Caco-2 (cell line): ENCODE measurements at regions not wholly inside any gene's neighbourhood (a gene's known extent, or its start where the extent isn't known, plus 50 kb on each side); places are given as distances from the start of the nearest gene placed in this dataset.

Source experiments
- BruUV-seq: library from RNA; stranded (reverse); fragments of 400-500 nt; replicated peaks from 2 replicates; lab custom pipeline; 2021; lab: Mats Ljungman, UMichigan
- CTCF ChIA-PET: fragments of 300-600 bp; sonication (Branson Sonifier 250); formaldehyde crosslinking; loops from one replicate; lab custom pipeline; 2022; ENCODE audit warnings: antibody characterized with exemption; lab: Charles Lee
- POLR2A ChIA-PET: fragments of 300-600 bp; sonication (Branson Sonifier 250); formaldehyde crosslinking; loops from one replicate; lab custom pipeline; 2022; ENCODE audit warnings: antibody characterized with exemption; lab: Charles Lee
- DNase-seq, 2 experiments: peaks; one replicate each; pipeline versions ENCODE4 v3.0.0 to v3.0.0-alpha.2; 2020 to 2022
- H3K27me3 ChIP-seq: replicated peaks from 2 replicates; pipeline ENCODE4 v1.6.0; 2011; ENCODE audit warnings: low read length; ENCODE audit not compliant: control insufficient read depth, insufficient read depth
- H3K36me3 ChIP-seq: 2 replicates; pipeline ENCODE4 v1.5.1; 2011; ENCODE audit warnings: low read length; ENCODE audit not compliant: control insufficient read depth, insufficient read depth
- H3K4me1 ChIP-seq: fragments of 250-450 bp; sonication (Bioruptor Pico); 2 replicates; pipeline ENCODE4 v1.5.1; 2020; ENCODE audit warnings: mild to moderate bottlenecking
- H3K4me3 ChIP-seq: 2 replicates; pipeline ENCODE4 v1.5.1; 2011; ENCODE audit warnings: low read depth, mild to moderate bottlenecking, control low read depth, low read length
- H3K9me3 ChIP-seq: fragments of 250-450 bp; sonication (Bioruptor Pico); 2 replicates; pipeline ENCODE4 v1.5.1; 2020; ENCODE audit warnings: mild to moderate bottlenecking, moderate library complexity
- H3K27ac Mint-ChIP-seq: one replicate; pipeline ENCODE4 v1.8.0; 2022; ENCODE audit warnings: mixed read lengths; ENCODE audit not compliant: unreplicated experiment
- H3K27me3 Mint-ChIP-seq: one replicate; pipeline ENCODE4 v1.8.0; 2022; ENCODE audit warnings: mixed read lengths; ENCODE audit not compliant: insufficient read depth, unreplicated experiment
- H3K36me3 Mint-ChIP-seq: one replicate; pipeline ENCODE4 v1.8.0; 2022; ENCODE audit warnings: mild to moderate bottlenecking, mixed read lengths; ENCODE audit not compliant: insufficient read depth, unreplicated experiment
- H3K4me1 Mint-ChIP-seq: one replicate; pipeline ENCODE4 v1.8.0; 2022; ENCODE audit warnings: low read depth, mixed read lengths; ENCODE audit not compliant: unreplicated experiment
- H3K4me3 Mint-ChIP-seq: one replicate; pipeline ENCODE4 v1.8.0; 2022; ENCODE audit warnings: mild to moderate bottlenecking, moderate library complexity, mixed read lengths; ENCODE audit not compliant: unreplicated experiment
- H3K9me3 Mint-ChIP-seq: one replicate; pipeline ENCODE4 v1.8.0; 2022; ENCODE audit warnings: mixed read lengths; ENCODE audit not compliant: unreplicated experiment
- intact Hi-C: fragments of 100-400 bp; cut with micrococcal nuclease; formaldehyde crosslinking; loops from one replicate; pipeline ENCODE4 v1.10.0; 2022; ENCODE audit not compliant: unreplicated experiment
- TF ChIP-seq, protein P1 (sequence below), 2 experiments: fragments of 200-600 bp in 1 of 2; IDR thresholded peaks; 1 replicate in 1 of 2; 2 replicates in 1 of 2; pipeline versions ENCODE4 v1.5.1 to v1.8.0; 2011 to 2022; ENCODE audit warnings: antibody characterized with exemption in 1 of 2, control low read depth in 1 of 2, inconsistent platforms in 1 of 2, low read depth in 1 of 2, low read length in 1 of 2, mild to moderate bottlenecking in 1 of 2, moderate library complexity in 1 of 2; ENCODE audit not compliant: insufficient read depth in 1 of 2, severe bottlenecking in 1 of 2, unreplicated experiment in 1 of 2

DNA sequence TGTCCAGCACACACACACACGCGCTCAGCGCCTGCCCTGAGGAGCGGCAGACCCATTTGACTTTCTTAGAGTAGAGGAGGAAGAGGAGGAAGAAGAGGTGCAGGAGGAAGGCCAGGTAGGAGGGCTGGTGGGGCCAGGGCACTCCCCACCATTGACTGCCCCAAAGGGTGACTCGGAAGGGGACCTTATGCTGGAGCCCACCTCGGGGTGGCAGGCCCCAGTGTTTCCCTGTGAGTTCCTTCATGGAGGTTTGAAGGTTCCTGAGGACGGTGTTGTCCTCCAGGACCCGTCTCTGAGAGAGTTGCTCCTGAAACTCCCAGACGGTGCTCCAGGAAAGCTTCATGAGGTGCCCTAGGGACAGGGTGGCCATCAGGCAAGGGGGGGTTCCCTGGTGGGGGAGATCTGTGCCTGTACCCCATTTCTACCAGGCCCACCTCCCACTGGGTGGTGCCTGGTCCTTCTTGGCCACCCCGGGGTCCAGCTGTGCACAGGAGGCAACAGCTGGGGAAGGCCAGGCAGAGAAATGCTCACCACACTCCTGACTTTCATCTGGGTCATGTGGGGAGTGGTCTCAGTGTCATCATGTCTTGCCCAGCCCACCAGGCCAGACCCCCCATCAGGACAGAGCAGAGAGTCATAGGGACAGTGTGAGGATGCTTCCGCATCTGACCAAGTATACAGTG lies 89.5 kb downstream of the TNFRSF13B start:
- ChIA-PET CTCF (interaction anchor here (0.6 kb wide), 1 partner anchor 28 kb away, joined by 3 read pairs; no protein-coding TSS in a partner anchor), POLR2A (no interaction called here)

DNA sequence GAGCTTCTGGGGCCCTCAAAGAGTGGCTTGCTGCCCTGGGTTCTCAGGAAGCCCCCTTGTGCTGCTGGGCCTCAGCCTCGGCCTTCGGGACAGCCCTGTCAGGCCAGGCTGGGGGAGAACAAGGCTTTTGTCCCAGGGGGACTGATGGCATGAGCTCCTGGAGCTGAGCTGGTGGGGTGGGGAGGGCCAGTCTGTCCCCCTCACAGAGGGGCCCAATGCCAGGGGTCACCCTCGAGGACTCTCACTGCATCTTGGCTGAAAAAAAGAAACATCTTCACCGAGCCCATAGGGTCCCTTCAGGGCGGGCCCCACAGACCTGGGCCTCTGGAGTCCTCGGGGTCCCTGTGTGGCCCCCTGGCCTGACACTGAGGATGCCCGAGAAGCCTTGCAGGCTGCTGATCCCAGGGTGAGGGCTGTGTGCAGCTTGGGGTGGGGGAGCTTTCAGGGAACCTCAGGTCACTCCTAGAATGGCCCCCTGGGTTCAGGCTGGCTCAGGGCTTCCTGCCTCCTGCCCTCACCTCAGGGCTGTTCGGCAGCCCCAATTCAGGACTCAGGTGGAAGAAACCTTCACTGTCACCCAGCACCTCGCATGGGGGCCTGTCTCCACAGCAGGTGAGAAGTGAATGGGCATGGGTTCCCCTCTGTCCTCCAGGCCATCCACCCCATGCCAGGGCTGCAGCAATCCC lies 90.5 kb downstream of the TNFRSF13B start:
- TF ChIP-seq, protein P1, sequence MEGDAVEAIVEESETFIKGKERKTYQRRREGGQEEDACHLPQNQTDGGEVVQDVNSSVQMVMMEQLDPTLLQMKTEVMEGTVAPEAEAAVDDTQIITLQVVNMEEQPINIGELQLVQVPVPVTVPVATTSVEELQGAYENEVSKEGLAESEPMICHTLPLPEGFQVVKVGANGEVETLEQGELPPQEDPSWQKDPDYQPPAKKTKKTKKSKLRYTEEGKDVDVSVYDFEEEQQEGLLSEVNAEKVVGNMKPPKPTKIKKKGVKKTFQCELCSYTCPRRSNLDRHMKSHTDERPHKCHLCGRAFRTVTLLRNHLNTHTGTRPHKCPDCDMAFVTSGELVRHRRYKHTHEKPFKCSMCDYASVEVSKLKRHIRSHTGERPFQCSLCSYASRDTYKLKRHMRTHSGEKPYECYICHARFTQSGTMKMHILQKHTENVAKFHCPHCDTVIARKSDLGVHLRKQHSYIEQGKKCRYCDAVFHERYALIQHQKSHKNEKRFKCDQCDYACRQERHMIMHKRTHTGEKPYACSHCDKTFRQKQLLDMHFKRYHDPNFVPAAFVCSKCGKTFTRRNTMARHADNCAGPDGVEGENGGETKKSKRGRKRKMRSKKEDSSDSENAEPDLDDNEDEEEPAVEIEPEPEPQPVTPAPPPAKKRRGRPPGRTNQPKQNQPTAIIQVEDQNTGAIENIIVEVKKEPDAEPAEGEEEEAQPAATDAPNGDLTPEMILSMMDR (IDR thresholded peaks at IDR 0.05; ENCODE audit: insufficient read depth in 1 of 2, low read depth in 1 of 2, low read length in 1 of 2, severe bottlenecking in 1 of 2, unreplicated experiment in 1 of 2) = no peak
- Mint-ChIP-seq H3K4me3 (no peak overlapping the region), H3K27ac (no peak overlapping the region), H3K9me3 (peaks cover 20% of the 10 kb centered on the region), H3K4me1 (no peaks in the 10 kb centered on the region), H3K36me3 (no peaks in the 10 kb centered on the region), H3K27me3 (peaks cover 7% of the 10 kb centered on the region)
- ChIA-PET CTCF (no interaction called here), POLR2A (no interaction called here)
- no peaks in the 10 kb centered on the region for H3K36me3 ChIP-seq
- peaks cover 9% of the 10 kb centered on the region for H3K9me3 ChIP-seq
- no peak for DNase-seq
- no peaks in the 10 kb centered on the region for H3K4me1 ChIP-seq
- BruUV-seq = no TSS peak
- no peaks in the 10 kb centered on the region for H3K27me3 ChIP-seq
- intact Hi-C loops = no loop called here
- no peak overlapping the region for H3K4me3 ChIP-seq

More for the DNA sequence above, 89.5 kb downstream of the TNFRSF13B start:
- H3K27ac Mint-ChIP-seq = no peak overlapping the region
- H3K27me3 Mint-ChIP-seq = peaks cover 7% of the 10 kb centered on the region
- Histone ChIP-seq H3K9me3 (peaks cover 5% of the 10 kb centered on the region), H3K36me3 (no peaks in the 10 kb centered on the region), H3K27me3 (no peaks in the 10 kb centered on the region), H3K4me3 (no peak overlapping the region), H3K4me1 (no peaks in the 10 kb centered on the region)
- no peak overlapping the region for H3K4me3 Mint-ChIP-seq
- H3K9me3 Mint-ChIP-seq = peaks cover 14% of the 10 kb centered on the region
- no peaks in the 10 kb centered on the region for H3K36me3 Mint-ChIP-seq
- TF ChIP-seq, protein P1 (IDR thresholded peaks at IDR 0.05; ENCODE audit: insufficient read depth in 1 of 2, low read depth in 1 of 2, low read length in 1 of 2, severe bottlenecking in 1 of 2, unreplicated experiment in 1 of 2) = no peak
- BruUV-seq = no TSS peak
- H3K4me1 Mint-ChIP-seq = no peaks in the 10 kb centered on the region
- DNase-seq = no peak
- intact Hi-C loops = no loop called here

DNA sequence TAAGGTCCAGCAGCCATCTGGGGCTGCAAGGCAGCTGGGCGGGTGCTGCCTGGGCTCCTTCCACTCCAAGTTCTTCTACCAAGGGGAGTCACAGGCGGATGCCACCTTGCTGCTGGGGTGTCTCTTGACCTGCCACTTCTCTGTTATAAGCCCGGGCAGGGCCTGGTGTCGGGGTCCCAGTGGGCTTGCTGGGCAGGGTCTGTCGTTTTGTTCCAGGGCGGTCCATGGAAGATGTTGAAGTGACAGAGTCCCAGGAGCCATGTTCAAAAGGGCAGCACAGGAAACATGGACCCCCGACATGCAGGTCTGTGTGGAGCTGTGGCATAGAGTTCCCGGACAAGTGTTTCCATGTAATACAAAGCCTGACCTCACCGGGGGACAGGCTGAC lies 91.1 kb downstream of the TNFRSF13B start:
- no peak overlapping the region for H3K4me3 ChIP-seq
- intact Hi-C loops = no loop called here
- no peaks in the 10 kb centered on the region for H3K4me1 ChIP-seq
- H3K9me3 Mint-ChIP-seq = peaks cover 20% of the 10 kb centered on the region
- TF ChIP-seq, protein P1 (IDR thresholded peaks at IDR 0.05; ENCODE audit: insufficient read depth in 1 of 2, low read depth in 1 of 2, low read length in 1 of 2, severe bottlenecking in 1 of 2, unreplicated experiment in 1 of 2) = no peak
- ChIA-PET CTCF (no interaction called here), POLR2A (no interaction called here)
- H3K27me3 Mint-ChIP-seq = peaks cover 7% of the 10 kb centered on the region
- DNase-seq = no peak
- H3K36me3 Mint-ChIP-seq = no peaks in the 10 kb centered on the region
- H3K27me3 ChIP-seq = no peaks in the 10 kb centered on the region
- H3K9me3 ChIP-seq = peaks cover 9% of the 10 kb centered on the region
- no peaks in the 10 kb centered on the region for H3K36me3 ChIP-seq
- H3K4me1 Mint-ChIP-seq = no peaks in the 10 kb centered on the region
- H3K4me3 Mint-ChIP-seq = no peak overlapping the region
- BruUV-seq = no TSS peak
- H3K27ac Mint-ChIP-seq = no peak overlapping the region
